ENCODE measurements at regions not wholly inside any gene's neighbourhood (a gene's known extent, or its start where the extent isn't known, plus 50 kb on each side); places are given as distances from the start of the nearest gene placed in this dataset.
"Not testable (repeated sequence)": the region's sequence is repeated elsewhere in the genome, so short reads cannot be mapped to it uniquely, and the experiment has no call there.

GRCh38 chr22:11066458-11067285 lies 4461.3 kb upstream of the OR11H1 start:
- no peak overlapping the region for H3K9ac ChIP-seq (ENCODE audit: low read length in 2 of 2)
- H3K36me3 ChIP-seq (ENCODE audit: control insufficient read depth in 2 of 2, insufficient read depth in 2 of 2, low read length in 2 of 2) = no peaks in the 10 kb centered on the region
- H3K9me3 ChIP-seq (ENCODE audit: control insufficient read depth in 2 of 2, low read length in 2 of 2) = peaks cover 0 to 28% of the 10 kb centered on the region in 2 donors
- no peak overlapping the region for H3K4me3 ChIP-seq (ENCODE audit: low read length in 2 of 2)
- no peaks in the 10 kb centered on the region for H3K4me1 ChIP-seq (ENCODE audit: control insufficient read depth, insufficient read depth, low read length)
- H3K27ac ChIP-seq (ENCODE audit: low read length) = no peak overlapping the region
- H3K27me3 ChIP-seq (ENCODE audit: control insufficient read depth in 1 of 2, insufficient read depth in 2 of 2, low read length in 2 of 2) = peaks cover 0 to 7% of the 10 kb centered on the region in 2 donors

- H3K27ac ChIP-seq (ENCODE audit: low read length); H3K4me3 ChIP-seq (ENCODE audit: low read length in 2 of 2); H3K36me3 ChIP-seq (ENCODE audit: control insufficient read depth in 2 of 2, insufficient read depth in 2 of 2, low read length in 2 of 2); H3K27me3 ChIP-seq (ENCODE audit: control insufficient read depth in 1 of 2, insufficient read depth in 2 of 2, low read length in 2 of 2); H3K9ac ChIP-seq (ENCODE audit: low read length in 2 of 2); H3K4me1 ChIP-seq (ENCODE audit: control insufficient read depth, insufficient read depth, low read length): not testable (repeated sequence)
- H3K9me3 ChIP-seq (ENCODE audit: control insufficient read depth in 2 of 2, low read length in 2 of 2) = peaks cover 0 to 28% of the 10 kb centered on the region in 2 donors
Measured at GRCh38 chr22:11067286-11067871, 4460.6 kb upstream of the OR11H1 start.

- not testable (repeated sequence) for H3K4me1 ChIP-seq (ENCODE audit: control insufficient read depth, insufficient read depth, low read length); H3K36me3 ChIP-seq (ENCODE audit: control insufficient read depth in 2 of 2, insufficient read depth in 2 of 2, low read length in 2 of 2); H3K4me3 ChIP-seq (ENCODE audit: low read length in 2 of 2); H3K27me3 ChIP-seq (ENCODE audit: control insufficient read depth in 1 of 2, insufficient read depth in 2 of 2, low read length in 2 of 2); H3K9ac ChIP-seq (ENCODE audit: low read length in 2 of 2); H3K27ac ChIP-seq (ENCODE audit: low read length)
- peaks cover 0 to 28% of the 10 kb centered on the region in 2 donors for H3K9me3 ChIP-seq (ENCODE audit: control insufficient read depth in 2 of 2, low read length in 2 of 2)
Measured at GRCh38 chr22:11067937-11068336, 4460.1 kb upstream of the OR11H1 start.

DNA sequence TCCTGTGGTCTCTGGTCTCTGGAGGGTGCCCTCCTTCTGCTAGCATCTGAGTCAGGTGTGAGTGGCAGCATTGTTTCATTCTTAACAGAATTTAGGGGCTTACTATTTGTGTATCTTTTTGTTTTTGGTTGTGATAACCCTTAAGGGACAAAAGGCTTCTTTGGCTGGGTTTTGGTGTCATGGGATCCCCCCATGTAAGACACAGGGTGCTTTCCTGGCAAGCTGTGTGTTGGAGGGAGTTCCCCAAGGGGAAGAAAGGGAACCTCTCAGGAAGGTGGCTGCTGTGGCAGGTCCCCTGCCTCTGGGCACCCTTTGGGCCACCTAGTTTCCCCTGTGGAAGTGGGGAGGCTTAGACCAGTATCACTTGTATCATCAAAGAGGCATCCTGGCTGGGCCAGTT lies 4459.6 kb upstream of the OR11H1 start:
- not testable (repeated sequence) for H3K27me3 ChIP-seq (ENCODE audit: control insufficient read depth in 1 of 2, insufficient read depth in 2 of 2, low read length in 2 of 2); H3K27ac ChIP-seq (ENCODE audit: low read length); H3K36me3 ChIP-seq (ENCODE audit: control insufficient read depth in 2 of 2, insufficient read depth in 2 of 2, low read length in 2 of 2); H3K9ac ChIP-seq (ENCODE audit: low read length in 2 of 2); H3K4me1 ChIP-seq (ENCODE audit: control insufficient read depth, insufficient read depth, low read length); H3K4me3 ChIP-seq (ENCODE audit: low read length in 2 of 2)
- H3K9me3 ChIP-seq (ENCODE audit: control insufficient read depth in 2 of 2, low read length in 2 of 2) = peaks cover 0 to 28% of the 10 kb centered on the region in 2 donors

Measured in stomach smooth muscle (tissue), 2 donors.